IMR-90 (cell line): ENCODE measurements at regions not wholly inside any gene's neighbourhood (a gene's known extent, or its start where the extent isn't known, plus 50 kb on each side); places are given as distances from the start of the nearest gene placed in this dataset.
A peak's percentile ranks its signal among the peaks of the same experiment; 100 is the strongest.

Experiments
- ATAC-seq: fragments of 200-7000 bp; cut with Tn5 transposase; 2 replicates; pipeline ENCODE4 v1.9.1; 2020; ENCODE audit warnings: low read depth, mild to moderate bottlenecking, moderate library complexity
- BruUV-seq: library from RNA; stranded (reverse); fragments of 400-500 nt; replicated peaks from 2 replicates; lab custom pipeline; 2021; lab: Mats Ljungman, UMichigan
- CTCF ChIA-PET: fragments of 300-600 bp; formaldehyde crosslinking; extraction: SDS; loops from one replicate; lab custom pipeline; 2021; ENCODE audit warnings: antibody characterized with exemption; lab: Yijun Ruan, JAX
- POLR2A ChIA-PET: fragments of 300-600 bp; sonication (Branson Sonifier 250); formaldehyde crosslinking; loops from one replicate; lab custom pipeline; 2022; ENCODE audit warnings: antibody characterized with exemption; ENCODE audit not compliant: unreplicated experiment; lab: Charles Lee
- DNase-seq: peaks from one replicate; pipeline ENCODE4 v3.0.0; 2013
- H2AFZ ChIP-seq: replicated peaks from 2 replicates; pipeline ENCODE3; 2013; ENCODE audit warnings: low read length, mild to moderate bottlenecking; ENCODE audit not compliant: poor library complexity
- H2AK5ac ChIP-seq: 2 replicates; pipeline ENCODE4 v1.6.1; 2013; ENCODE audit warnings: low read depth, low read length, inconsistent platforms
- H2AK9ac ChIP-seq: replicated peaks from 2 replicates; pipeline ENCODE3; 2013; ENCODE audit warnings: mild to moderate bottlenecking, low read depth, low read length, moderate library complexity; ENCODE audit not compliant: poor library complexity
- H2BK120ac ChIP-seq: 2 replicates; pipeline ENCODE4 v1.6.1; 2013; ENCODE audit warnings: low read depth, low read length, inconsistent platforms
- H2BK15ac ChIP-seq: 3 replicates; pipeline ENCODE4 v1.6.1; 2013; ENCODE audit warnings: low read depth, low read length, inconsistent platforms
- H2BK20ac ChIP-seq: 2 replicates; pipeline ENCODE4 v1.6.1; 2013; ENCODE audit warnings: low read depth, mild to moderate bottlenecking, inconsistent platforms, low read length, moderate library complexity
- H2BK5ac ChIP-seq: 2 replicates; pipeline ENCODE4 v1.6.1; 2013; ENCODE audit warnings: mild to moderate bottlenecking, low read depth, low read length, inconsistent platforms; ENCODE audit not compliant: poor library complexity, severe bottlenecking
- H3K14ac ChIP-seq: replicated peaks from 2 replicates; pipeline ENCODE4 v1.6.1; 2013; ENCODE audit warnings: low read depth, low read length, inconsistent platforms
- H3K18ac ChIP-seq: 2 replicates; pipeline ENCODE4 v1.6.1; 2013; ENCODE audit warnings: low read depth, low read length, control low read depth
- H3K23ac ChIP-seq: 2 replicates; pipeline ENCODE4 v1.6.1; 2013; ENCODE audit warnings: low read depth, low read length, inconsistent platforms
- H3K27ac ChIP-seq: 2 replicates; pipeline ENCODE4 v1.5.1; 2013; ENCODE audit warnings: mild to moderate bottlenecking, control low read depth, low read length; ENCODE audit not compliant: insufficient read depth
- H3K27me3 ChIP-seq: 2 replicates; pipeline ENCODE4 v1.6.1; 2013; ENCODE audit warnings: low read length; ENCODE audit not compliant: control insufficient read depth, insufficient read depth
- H3K36me3 ChIP-seq: 2 replicates; pipeline ENCODE4 v1.6.1; 2013; ENCODE audit warnings: low read length, mixed read lengths; ENCODE audit not compliant: control insufficient read depth, insufficient read depth
- H3K4ac ChIP-seq: 2 replicates; pipeline ENCODE4 v1.6.1; 2013; ENCODE audit warnings: low read depth, low read length, inconsistent platforms
- H3K4me1 ChIP-seq: 2 replicates; pipeline ENCODE4 v1.6.1; 2013; ENCODE audit warnings: low read length, mixed read lengths; ENCODE audit not compliant: control insufficient read depth, insufficient read depth
- H3K4me2 ChIP-seq: 2 replicates; pipeline ENCODE4 v1.6.1; 2013; ENCODE audit warnings: low read depth, mild to moderate bottlenecking, control low read depth, low read length, moderate library complexity
- H3K4me3 ChIP-seq: 2 replicates; pipeline ENCODE4 v1.5.1; 2013; ENCODE audit warnings: low read depth, mild to moderate bottlenecking, control low read depth, low read length, moderate library complexity; ENCODE audit not compliant: insufficient read depth
- H3K56ac ChIP-seq: 2 replicates; pipeline ENCODE4 v1.6.1; 2013; ENCODE audit warnings: low read length, inconsistent platforms; ENCODE audit not compliant: insufficient read depth; ENCODE audit errors: extremely low read depth
- H3K79me1 ChIP-seq, 2 experiments: 2 replicates each; pipeline ENCODE4 v1.6.1; 2013; ENCODE audit warnings: low read length in 2 of 2, inconsistent platforms in 1 of 2, low read depth in 1 of 2
- H3K9ac ChIP-seq: 2 replicates; pipeline ENCODE4 v1.6.1; 2013; ENCODE audit warnings: low read depth, low read length, control low read depth
- H3K9me1 ChIP-seq: 2 replicates; pipeline ENCODE4 v1.6.1; 2013; ENCODE audit warnings: low read length, inconsistent platforms; ENCODE audit not compliant: insufficient read depth
- H3K9me3 ChIP-seq: 2 replicates; pipeline ENCODE4 v1.6.1; 2013; ENCODE audit warnings: low read length; ENCODE audit not compliant: control insufficient read depth, insufficient read depth
- H4K20me1 ChIP-seq: 2 replicates; pipeline ENCODE4 v1.6.1; 2013; ENCODE audit warnings: low read length, inconsistent platforms; ENCODE audit not compliant: insufficient read depth
- H4K5ac ChIP-seq: 2 replicates; pipeline ENCODE4 v1.6.1; 2013; ENCODE audit warnings: mild to moderate bottlenecking, low read depth, low read length, control low read depth
- H4K8ac ChIP-seq, 2 experiments: 2 replicates each; pipeline ENCODE4 v1.6.1; 2013; ENCODE audit warnings: low read depth in 2 of 2, low read length in 2 of 2, control low read depth in 1 of 2, inconsistent platforms in 1 of 2
- H4K91ac ChIP-seq: 2 replicates; pipeline ENCODE4 v1.6.1; 2013; ENCODE audit warnings: low read depth, low read length, inconsistent platforms; ENCODE audit not compliant: insufficient read depth
- BHLHE40 ChIP-seq: fragments of 150-350 bp; IDR thresholded peaks from 2 replicates; pipeline ENCODE4 v1.6.1; 2016; ENCODE audit warnings: mild to moderate bottlenecking, low read depth, low read length
- CEBPB ChIP-seq: IDR thresholded peaks from 2 replicates; pipeline ENCODE4 v1.6.1; 2012; ENCODE audit warnings: low read depth, low read length, improper control_type of control experiment
- MAZ ChIP-seq: IDR thresholded peaks from 2 replicates; pipeline ENCODE4 v1.6.1; 2012; ENCODE audit warnings: low read depth, mild to moderate bottlenecking, low read length, improper control_type of control experiment, moderate library complexity, borderline replicate concordance
- NFE2L2 ChIP-seq: fragments of 150-350 bp; IDR thresholded peaks from 2 replicates; pipeline ENCODE4 v1.6.1; 2016; ENCODE audit warnings: low read depth, mild to moderate bottlenecking, low read length
- POLR2A ChIP-seq: IDR thresholded peaks from 2 replicates; pipeline ENCODE4 v1.6.1; 2012; ENCODE audit warnings: mild to moderate bottlenecking, low read depth, low read length
- SMC3 ChIP-seq: fragments of 150-350 bp; IDR thresholded peaks from 2 replicates; pipeline ENCODE4 v1.6.1; 2016; ENCODE audit warnings: low read depth, mild to moderate bottlenecking, antibody characterized with exemption, low read length, moderate library complexity
- WGBS, 2 experiments: methylation state at CpG; one replicate each; pipeline versions ENCODE4 v1.1.5 to v1.1.7; 2013; ENCODE audit warnings: missing lambda C conversion rate in 2 of 2; ENCODE audit not compliant: insufficient read length in 1 of 2; ENCODE audit errors: extremely low coverage in 2 of 2; 5-methylcytosine and 5-hydroxymethylcytosine counted together
- dilution Hi-C: fragments of 300-500 bp; cut with HindIII; formaldehyde crosslinking; loops from one replicate; pipeline ENCODE4 v1.14.3; 2018; ENCODE audit warnings: low sequenced_read_pairs; ENCODE audit not compliant: unreplicated experiment
- in situ Hi-C: fragments of 300-500 bp; cut with MboI; formaldehyde crosslinking; loops from 3 replicates; pipeline ENCODE4 v1.14.3; 2019; ENCODE audit warnings: low sequenced_read_pairs, inconsistent platforms, mixed read lengths
- intact Hi-C: fragments of 100-400 bp; cut with micrococcal nuclease; formaldehyde crosslinking; loops from 2 replicates; pipeline ENCODE4 v1.10.0; 2022
- TF ChIP-seq, protein P1 (sequence below): conservative IDR thresholded peaks from 2 replicates; pipeline ENCODE4 v1.5.1; 2012; ENCODE audit warnings: mild to moderate bottlenecking, low read depth, low read length, improper control_type of control experiment

DNA sequence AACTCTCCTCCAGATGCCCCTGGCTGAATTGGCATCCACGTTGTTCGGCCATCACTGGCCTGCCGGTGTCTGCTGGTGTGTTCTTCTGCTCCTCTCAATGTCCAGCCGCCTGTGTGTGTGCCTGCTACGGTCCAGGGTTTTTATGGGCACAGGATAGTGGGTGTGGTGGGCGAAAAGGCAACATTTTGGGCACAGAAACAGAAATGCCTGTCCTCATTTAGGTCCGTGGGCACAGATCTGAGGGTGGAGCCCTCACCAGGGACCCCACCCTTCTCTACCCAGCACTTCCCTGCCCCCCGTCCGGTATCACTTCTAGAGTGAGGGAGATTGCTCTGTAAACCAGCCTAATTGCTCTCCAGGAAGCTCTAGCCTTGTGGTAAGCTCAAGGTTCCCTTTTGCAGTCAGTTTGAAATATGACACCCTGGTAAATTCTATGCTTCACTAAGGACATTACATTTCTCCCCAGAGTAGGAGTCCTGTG is 410.1 kb downstream of the MAT2B start:
- Histone ChIP-seq H3K4ac (0 out of 2 replicates have a peak overlapping the region, but pooled peaks have one; percentile 19), H3K27me3 (no peaks in the 10 kb centered on the region), H3K4me1 (peaks cover 8% of the 10 kb centered on the region), H3K27ac (peak overlapping the region; percentile 53; the same call in 1 of the 2 replicates), H3K79me1 (no peaks in the 10 kb centered on the region), H4K91ac (peak overlapping the region; percentile 43; the same call in 1 of the 2 replicates), H2BK5ac (no peak overlapping the region), H3K18ac (peak overlapping the region; percentile 77), H2AK9ac (no peak overlapping the region), H3K4me2 (peak overlapping the region; percentile 73; the same call in 1 of the 2 replicates), H4K20me1 (no peaks in the 10 kb centered on the region), H3K56ac (no peak overlapping the region), H3K9ac (no peak overlapping the region), H3K4me3 (no peak overlapping the region), H2BK120ac (peak overlapping the region; percentile 11; the same call in 1 of the 2 replicates), H3K14ac (0 out of 2 replicates have a peak overlapping the region, but pooled peaks have one; percentile 10), H4K5ac (peak overlapping the region; percentile 72), H2BK20ac (peak overlapping the region; percentile 16; the same call in 1 of the 2 replicates), H4K8ac (peak overlapping the region; percentile 22 to 62; a peak in 3 of 4 replicates), H3K23ac (no peak overlapping the region), H3K9me1 (no peaks in the 10 kb centered on the region), H2AFZ (peak overlapping the region; percentile 55), H2AK5ac (peak overlapping the region; percentile 88; the same call in 1 of the 2 replicates), H3K36me3 (no peaks in the 10 kb centered on the region), H3K9me3 (peaks cover 5% of the 10 kb centered on the region; the same call in 1 of the 2 replicates), H2BK15ac (peak overlapping the region; percentile 49; the same call in 2 of the 3 replicates)
- DNase-seq (peak; percentile 57), ATAC-seq (peak; percentile 94)
- ChIA-PET POLR2A (no interaction called here), CTCF (interaction anchor here (1.0 kb wide), 1 partner anchor 18 kb away, joined by 3 read pairs; no protein-coding TSS in a partner anchor)
- TF ChIP-seq, protein P1, sequence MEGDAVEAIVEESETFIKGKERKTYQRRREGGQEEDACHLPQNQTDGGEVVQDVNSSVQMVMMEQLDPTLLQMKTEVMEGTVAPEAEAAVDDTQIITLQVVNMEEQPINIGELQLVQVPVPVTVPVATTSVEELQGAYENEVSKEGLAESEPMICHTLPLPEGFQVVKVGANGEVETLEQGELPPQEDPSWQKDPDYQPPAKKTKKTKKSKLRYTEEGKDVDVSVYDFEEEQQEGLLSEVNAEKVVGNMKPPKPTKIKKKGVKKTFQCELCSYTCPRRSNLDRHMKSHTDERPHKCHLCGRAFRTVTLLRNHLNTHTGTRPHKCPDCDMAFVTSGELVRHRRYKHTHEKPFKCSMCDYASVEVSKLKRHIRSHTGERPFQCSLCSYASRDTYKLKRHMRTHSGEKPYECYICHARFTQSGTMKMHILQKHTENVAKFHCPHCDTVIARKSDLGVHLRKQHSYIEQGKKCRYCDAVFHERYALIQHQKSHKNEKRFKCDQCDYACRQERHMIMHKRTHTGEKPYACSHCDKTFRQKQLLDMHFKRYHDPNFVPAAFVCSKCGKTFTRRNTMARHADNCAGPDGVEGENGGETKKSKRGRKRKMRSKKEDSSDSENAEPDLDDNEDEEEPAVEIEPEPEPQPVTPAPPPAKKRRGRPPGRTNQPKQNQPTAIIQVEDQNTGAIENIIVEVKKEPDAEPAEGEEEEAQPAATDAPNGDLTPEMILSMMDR, result no peak
- TF ChIP-seq POLR2A (no peak), SMC3 (no peak), CEBPB (no peak), NFE2L2 (no peak), BHLHE40 (no peak), MAZ (no peak)
- dilution Hi-C loops, result no loop called here
- WGBS, 2 experiments, result no CpG with 5 or more reads among the region's 9 CpGs
- in situ Hi-C loops, result no loop called here
- no TSS peak for BruUV-seq
- intact Hi-C loops, result no loop called here
